ENCODE measurements at regions not wholly inside any gene's neighbourhood (a gene's known extent, or its start where the extent isn't known, plus 50 kb on each side); places are given as distances from the start of the nearest gene placed in this dataset.

DNA sequence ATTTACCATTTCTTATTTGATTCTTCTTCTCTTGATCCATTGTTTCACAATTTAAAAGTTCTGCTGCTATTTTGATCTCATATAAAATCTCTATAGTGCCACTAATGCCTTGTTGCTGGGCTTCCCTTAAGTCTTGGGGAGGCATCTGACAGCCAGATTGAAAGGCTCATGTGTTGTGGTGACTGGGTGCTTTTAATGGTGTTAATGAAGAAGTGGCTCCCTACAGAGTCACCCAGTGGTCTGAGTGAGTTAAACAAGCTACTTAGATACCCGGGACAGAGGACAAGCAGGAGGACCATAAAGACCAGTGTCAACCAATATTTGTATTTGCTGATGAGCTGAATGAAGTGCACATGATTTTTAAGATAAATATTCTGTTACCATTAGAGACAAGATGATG, 176.4 kb upstream of the HABP2 start:
- in situ Hi-C loops (cut with MboI; ENCODE audit: low pct_ligation_motif_present in 1 of 4, low pct_unique_long_range_greater_than_20kb in 1 of 4, low sequenced_read_pairs in 3 of 4), result loop anchor here (25.0 kb wide), 6 partner anchors 414 to 914 kb away; partner anchors contain the start of gene TCF7L2 (in 1 of the 4)
- DNase-seq, result no peak
- Histone ChIP-seq H3K36me3 (no peaks in the 10 kb centered on the region), H3K9me3 (no peaks in the 10 kb centered on the region), H3K4me1 (no peaks in the 10 kb centered on the region), H3K27me3 (no peaks in the 10 kb centered on the region), H3K4me3 (no peak overlapping the region), H3K27ac (no peak overlapping the region)
- no peak for TF ChIP-seq POLR2A (IDR thresholded peaks at IDR 0.05)
- TF ChIP-seq EP300 (IDR thresholded peaks at IDR 0.05; ENCODE audit: low read depth), result no peak
- TF ChIP-seq CTCF (IDR thresholded peaks at IDR 0.05), result no peak
- TF ChIP-seq POLR2AphosphoS5 (IDR thresholded peaks at IDR 0.05), result no peak
- 33 to 38% methylated on average over 1 of the region's 1 CpG for WGBS, 2 donors (ENCODE audit: low coverage in 1 of 2)
- intact Hi-C loops (cut with DNase I; ENCODE audit: low total_unique reads), result no loop called here

GRCh38 chr10:113379091-113379490, 173.8 kb upstream of the HABP2 start:
- no peaks in the 10 kb centered on the region for H3K36me3 ChIP-seq
- H3K27me3 ChIP-seq, result no peaks in the 10 kb centered on the region
- no peak for TF ChIP-seq POLR2AphosphoS5 (IDR thresholded peaks at IDR 0.05)
- TF ChIP-seq CTCF (IDR thresholded peaks at IDR 0.05), result no peak
- TF ChIP-seq POLR2A (IDR thresholded peaks at IDR 0.05), result no peak
- TF ChIP-seq EP300 (IDR thresholded peaks at IDR 0.05; ENCODE audit: low read depth), result no peak
- intact Hi-C loops (cut with DNase I; ENCODE audit: low total_unique reads), result no loop called here
- H3K27ac ChIP-seq, result no peak overlapping the region
- peaks cover 0 to 22% (median 7%) of the 10 kb centered on the region in 4 donors for H3K4me1 ChIP-seq
- DNase-seq, result no peak
- 85 to 86% methylated on average over 1 of the region's 1 CpG for WGBS, 2 donors (ENCODE audit: low coverage in 1 of 2)
- in situ Hi-C loops (cut with MboI; ENCODE audit: low pct_ligation_motif_present in 1 of 4, low pct_unique_long_range_greater_than_20kb in 1 of 4, low sequenced_read_pairs in 3 of 4), result loop anchor here (25.0 kb wide), 6 partner anchors 417 to 917 kb away; partner anchors contain the start of gene TCF7L2 (in 1 of the 4)
- no peaks in the 10 kb centered on the region for H3K9me3 ChIP-seq
- no peak overlapping the region for H3K4me3 ChIP-seq

- Histone ChIP-seq H3K4me3 (no peak overlapping the region), H3K36me3 (no peaks in the 10 kb centered on the region), H3K4me1 (peaks cover 7 to 42% (median 12%) of the 10 kb centered on the region in 4 donors), H3K9me3 (no peaks in the 10 kb centered on the region), H3K27me3 (no peaks in the 10 kb centered on the region), H3K27ac (no peak overlapping the region)
- WGBS, 2 donors (ENCODE audit: low coverage in 1 of 2), result 67 to 71% methylated on average over 4 to 6 of the region's 6 CpGs
- TF ChIP-seq POLR2AphosphoS5 (IDR thresholded peaks at IDR 0.05), result no peak
- no peak for TF ChIP-seq CTCF (IDR thresholded peaks at IDR 0.05)
- TF ChIP-seq POLR2A (IDR thresholded peaks at IDR 0.05), result no peak
- no peak for TF ChIP-seq EP300 (IDR thresholded peaks at IDR 0.05; ENCODE audit: low read depth)
- no peak for DNase-seq
- intact Hi-C loops (cut with DNase I; ENCODE audit: low total_unique reads) (loop anchor here (5.0 to 10.0 kb wide), 2 partner anchors 247 to 434 kb away; no protein-coding TSS in a partner anchor), in situ Hi-C loops (cut with MboI; ENCODE audit: low pct_ligation_motif_present in 1 of 4, low pct_unique_long_range_greater_than_20kb in 1 of 4, low sequenced_read_pairs in 3 of 4) (loop anchor here (25.0 kb wide), 6 partner anchors 419 to 919 kb away; partner anchors contain the start of gene TCF7L2 (in 1 of the 4))
Observed at GRCh38 chr10:113381416-113381815, 171.4 kb upstream of the HABP2 start.

- Histone ChIP-seq H3K4me1 (peaks cover 7 to 42% (median 12%) of the 10 kb centered on the region in 4 donors), H3K9me3 (no peaks in the 10 kb centered on the region), H3K27ac (peak overlapping the region in 3 of 4 donors; percentile 31 to 52 (median 39)), H3K27me3 (no peaks in the 10 kb centered on the region), H3K36me3 (no peaks in the 10 kb centered on the region), H3K4me3 (peak overlapping the region in 1 of 4 donors; percentile 25)
- 42 to 47% methylated on average over 7 to 9 of the region's 9 CpGs for WGBS, 2 donors (ENCODE audit: low coverage in 1 of 2)
- TF ChIP-seq EP300 (IDR thresholded peaks at IDR 0.05; ENCODE audit: low read depth) (no peak), POLR2AphosphoS5 (IDR thresholded peaks at IDR 0.05) (no peak), POLR2A (IDR thresholded peaks at IDR 0.05) (no peak), CTCF (IDR thresholded peaks at IDR 0.05) (no peak)
- in situ Hi-C loops (cut with MboI; ENCODE audit: low pct_ligation_motif_present in 1 of 4, low pct_unique_long_range_greater_than_20kb in 1 of 4, low sequenced_read_pairs in 3 of 4), result loop anchor here (25.0 kb wide), 6 partner anchors 420 to 920 kb away; partner anchors contain the start of gene TCF7L2 (in 1 of the 4)
- intact Hi-C loops (cut with DNase I; ENCODE audit: low total_unique reads), result loop anchor here (5.0 to 10.0 kb wide), 2 partner anchors 247 to 435 kb away; no protein-coding TSS in a partner anchor
- DNase-seq, result no peak
Observed at GRCh38 chr10:113381981-113382509, 170.8 kb upstream of the HABP2 start.
